Activated CD4-positive, alpha-beta T cell treated with anti-CD3 and anti-CD28 coated beads, Interleukin-2, Interleukin-6, amounts not matched to agents 100 ng/mL and 50 ng/mL, durations not matched to agents 16 hours and 8 hours (primary cell): ENCODE measurements at regions not wholly inside any gene's neighbourhood (a gene's known extent, or its start where the extent isn't known, plus 50 kb on each side); places are given as distances from the start of the nearest gene placed in this dataset.
"Not testable (repeated sequence)": the region's sequence is repeated elsewhere in the genome, so short reads cannot be mapped to it uniquely, and the experiment has no call there.

Experiments
- DNase-seq: peaks from one replicate; pipeline ENCODE4 v3.0.0-alpha.2; 2020

DNA sequence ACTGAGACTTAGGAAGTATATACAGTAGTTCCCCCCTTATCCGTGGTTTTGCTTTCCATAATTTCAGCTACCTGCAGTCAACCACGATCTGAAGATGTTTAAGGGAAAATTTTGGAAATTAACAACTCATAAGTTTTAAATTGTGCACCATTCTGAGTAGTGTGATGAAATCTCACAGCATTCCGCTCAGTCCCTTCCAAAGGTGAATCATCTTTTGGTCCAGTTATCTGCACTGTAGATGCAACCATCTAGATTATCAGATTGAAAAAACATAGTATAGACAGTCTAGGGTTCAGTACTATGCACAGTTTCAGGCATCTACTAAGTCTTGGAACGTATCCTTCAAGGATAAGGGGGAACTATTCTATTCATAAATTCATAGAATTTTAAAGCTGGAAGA is 109.0 kb downstream of the ANXA3 start:
- DNase-seq = no peak

DNA sequence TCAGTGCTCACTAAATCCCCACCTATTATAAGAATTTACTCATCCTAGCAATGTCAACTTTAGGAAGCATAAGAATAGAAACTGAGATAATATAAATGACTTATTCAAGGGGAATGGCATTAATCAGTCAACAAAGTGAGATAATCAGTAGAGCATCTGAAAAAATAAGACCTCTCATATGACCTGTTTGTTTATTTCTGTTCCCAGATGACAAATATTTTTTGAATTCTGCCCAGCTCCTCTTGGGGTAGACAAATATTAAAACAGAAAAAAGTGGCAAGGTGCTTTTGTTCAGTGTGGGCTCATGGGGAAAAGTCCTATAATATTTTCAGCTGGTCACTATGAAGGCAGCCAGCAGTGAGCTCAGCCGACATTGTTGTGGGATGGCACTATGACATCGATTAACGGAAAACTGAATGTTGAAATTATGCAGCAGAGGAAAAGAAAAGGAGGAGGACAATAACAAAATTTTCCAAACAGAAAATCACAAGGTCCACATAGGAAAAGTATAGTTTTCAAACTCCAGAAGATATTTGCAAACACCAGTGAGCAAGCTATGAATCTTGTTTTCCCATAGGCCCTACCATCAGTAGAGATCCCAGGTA is 109.6 kb downstream of the ANXA3 start:
- no peak for DNase-seq

DNA sequence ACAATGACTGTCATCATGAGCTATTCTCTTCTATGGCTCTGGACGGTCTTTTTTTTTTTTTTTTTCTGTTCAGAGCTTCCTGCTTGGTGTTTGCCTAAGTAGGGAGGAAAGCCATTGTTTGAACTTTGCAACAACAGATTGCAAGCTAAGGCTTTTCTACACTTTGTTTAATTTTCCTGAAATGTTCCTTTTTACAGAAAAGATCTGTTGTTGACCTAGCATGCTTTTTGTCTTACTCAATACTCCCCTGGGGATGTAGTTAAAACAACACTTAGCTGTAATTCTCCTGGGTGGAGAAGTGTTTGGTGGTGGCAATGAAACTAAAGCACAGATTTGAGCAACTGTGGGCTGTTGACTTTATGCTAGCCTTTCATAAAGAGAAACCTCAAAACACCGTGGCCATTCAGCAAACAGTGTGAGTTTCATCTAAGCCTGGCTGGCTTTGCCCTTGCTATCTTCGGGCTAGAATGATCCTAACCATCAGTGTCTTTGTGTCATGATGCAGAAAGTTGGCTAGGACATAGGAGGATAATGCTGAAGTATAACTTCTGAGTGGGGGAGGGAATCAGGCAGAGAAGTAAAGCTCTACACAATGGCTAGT is 110.5 kb downstream of the ANXA3 start:
- DNase-seq = peak; percentile 65

DNA sequence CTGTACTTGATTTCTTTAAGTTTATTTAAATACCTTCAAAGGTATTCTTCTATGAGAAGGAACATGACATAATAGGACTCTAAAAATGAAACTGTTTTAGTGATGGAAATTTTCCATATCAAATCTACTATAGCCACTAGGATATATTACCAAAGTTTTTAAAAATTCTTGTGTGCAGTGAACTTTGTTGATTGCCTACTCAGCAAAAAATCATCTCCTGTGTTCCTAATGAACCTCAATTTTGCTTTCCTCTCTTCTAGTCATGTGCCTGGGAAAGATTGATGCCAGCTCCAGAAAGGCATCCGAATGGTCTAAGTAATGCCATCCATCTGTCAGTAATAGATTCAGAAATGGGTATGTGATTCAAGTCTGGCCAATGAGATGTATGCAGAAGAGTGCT is 111.1 kb downstream of the ANXA3 start:
- no peak for DNase-seq

DNA sequence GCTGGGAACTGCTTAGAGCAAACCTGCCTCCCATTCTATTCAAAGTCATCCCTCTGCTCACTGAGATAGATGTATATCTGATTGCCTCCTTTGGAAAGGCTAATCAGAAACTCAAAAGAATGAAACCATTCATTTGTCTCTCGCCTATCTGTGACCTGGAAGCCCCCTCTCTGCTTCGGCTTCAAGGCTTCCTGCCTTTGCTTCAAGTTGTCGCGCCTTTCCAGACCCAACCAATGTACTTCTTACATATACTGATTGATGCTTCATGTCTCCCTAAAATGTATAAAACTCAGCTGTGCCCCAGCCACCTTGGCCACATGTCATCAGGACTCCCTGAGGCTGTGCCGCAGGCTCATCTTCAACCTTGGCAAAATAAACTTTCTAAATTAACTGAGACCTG is 111.9 kb upstream of the BMP2K start:
- not testable (repeated sequence) for DNase-seq

DNA sequence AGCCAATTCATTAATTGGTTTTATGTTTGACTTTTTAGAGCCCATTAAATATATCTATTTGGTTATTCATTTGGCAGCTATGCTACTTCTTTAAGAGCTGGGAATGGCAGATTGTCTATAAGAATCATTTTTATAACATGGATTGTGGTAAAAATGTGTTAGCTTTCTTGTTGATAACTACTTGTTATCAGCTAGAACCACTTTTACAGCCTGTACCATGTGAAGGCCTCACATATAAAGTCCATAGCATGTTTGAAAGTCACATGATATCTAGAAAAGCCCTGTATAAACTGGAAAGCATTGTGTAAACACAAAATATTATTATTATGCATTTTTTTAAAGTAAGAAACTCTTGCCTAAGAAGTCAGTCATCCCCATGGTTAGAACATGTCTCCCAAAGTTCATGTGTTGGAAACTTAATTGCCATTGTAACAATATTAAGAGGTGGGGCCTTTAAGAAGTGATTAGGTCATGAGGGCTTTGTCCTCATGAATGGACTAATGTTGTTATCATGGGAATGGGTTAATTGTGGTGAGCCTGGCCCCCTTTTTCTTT is 110.9 kb upstream of the BMP2K start:
- no peak for DNase-seq

DNA sequence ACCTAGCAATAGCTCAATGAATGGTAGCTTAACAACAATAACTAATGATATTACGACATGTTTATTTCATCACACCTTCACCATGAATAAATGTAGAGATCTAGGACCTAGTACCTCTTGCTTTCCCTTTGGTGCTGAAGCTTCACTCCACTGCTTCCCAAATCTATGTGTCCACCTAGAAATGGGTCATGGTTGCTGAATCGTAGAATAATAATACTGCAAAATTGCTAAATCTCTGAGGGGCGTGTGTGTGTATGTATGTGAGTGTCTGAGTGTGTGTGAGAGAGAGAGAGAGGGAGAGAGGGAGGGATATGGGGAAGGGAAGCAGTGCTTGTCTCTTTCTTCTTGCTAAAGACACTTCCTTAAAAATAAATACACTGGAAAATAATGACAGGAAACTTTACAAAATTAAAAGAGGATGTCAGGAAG is 109.3 kb upstream of the BMP2K start:
- no peak for DNase-seq

DNA sequence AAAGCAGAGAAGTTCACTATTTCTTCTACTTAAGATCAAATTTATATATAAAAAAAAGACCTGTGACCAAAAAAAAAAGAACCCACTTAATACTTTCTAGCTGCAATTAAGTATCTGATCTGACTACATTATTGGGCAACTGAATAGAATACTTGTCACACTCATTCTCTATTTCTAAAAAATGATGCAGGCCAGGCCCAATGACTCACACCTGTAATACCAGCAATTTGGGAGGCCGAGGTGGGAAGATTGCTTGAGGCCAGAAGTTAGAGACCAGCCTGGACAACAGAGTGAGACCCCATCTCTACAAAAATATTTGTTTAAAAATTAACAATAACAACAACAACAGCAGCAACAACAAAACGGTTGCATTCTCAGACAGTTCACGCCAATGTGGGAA is 108.8 kb upstream of the BMP2K start:
- DNase-seq = peak; percentile 29

DNA sequence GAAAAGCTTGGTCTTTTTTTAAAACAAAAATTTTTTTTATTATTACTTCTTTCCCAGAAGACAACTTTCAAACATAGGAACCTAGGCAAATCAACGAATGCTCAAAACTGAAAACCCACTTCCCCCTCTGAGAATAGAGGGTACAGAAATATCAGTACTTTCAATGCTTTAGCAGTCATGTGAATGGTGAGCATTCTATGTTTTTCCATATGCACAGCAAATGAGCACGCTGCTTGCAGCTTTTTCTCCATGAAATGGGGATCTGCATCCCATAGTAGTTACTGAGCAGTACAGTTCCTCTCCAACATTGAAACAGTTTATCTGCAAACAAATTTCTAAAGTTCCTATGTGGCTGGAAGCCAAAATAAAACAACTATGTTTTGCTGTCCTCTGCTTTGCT is 108.4 kb upstream of the BMP2K start:
- peak; percentile 43 for DNase-seq

DNA sequence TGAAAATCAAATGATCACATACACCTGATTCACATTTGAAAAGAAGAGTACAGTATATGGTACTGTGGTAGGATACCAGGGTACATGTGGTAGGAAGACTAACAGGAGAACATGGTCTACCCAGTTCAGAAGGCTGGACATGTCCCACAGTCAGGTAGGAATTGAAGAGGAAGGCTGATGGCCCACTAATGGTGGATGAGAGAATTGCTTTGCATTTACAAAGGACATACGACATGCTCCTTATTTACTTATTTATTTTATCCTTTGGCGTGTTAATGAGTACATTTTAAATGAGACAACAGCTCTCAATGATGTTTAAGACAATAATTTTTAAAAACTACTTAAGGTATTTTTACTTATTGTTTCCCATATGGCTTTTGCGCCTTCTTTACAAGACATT is 106.7 kb upstream of the BMP2K start:
- no peak for DNase-seq

DNA sequence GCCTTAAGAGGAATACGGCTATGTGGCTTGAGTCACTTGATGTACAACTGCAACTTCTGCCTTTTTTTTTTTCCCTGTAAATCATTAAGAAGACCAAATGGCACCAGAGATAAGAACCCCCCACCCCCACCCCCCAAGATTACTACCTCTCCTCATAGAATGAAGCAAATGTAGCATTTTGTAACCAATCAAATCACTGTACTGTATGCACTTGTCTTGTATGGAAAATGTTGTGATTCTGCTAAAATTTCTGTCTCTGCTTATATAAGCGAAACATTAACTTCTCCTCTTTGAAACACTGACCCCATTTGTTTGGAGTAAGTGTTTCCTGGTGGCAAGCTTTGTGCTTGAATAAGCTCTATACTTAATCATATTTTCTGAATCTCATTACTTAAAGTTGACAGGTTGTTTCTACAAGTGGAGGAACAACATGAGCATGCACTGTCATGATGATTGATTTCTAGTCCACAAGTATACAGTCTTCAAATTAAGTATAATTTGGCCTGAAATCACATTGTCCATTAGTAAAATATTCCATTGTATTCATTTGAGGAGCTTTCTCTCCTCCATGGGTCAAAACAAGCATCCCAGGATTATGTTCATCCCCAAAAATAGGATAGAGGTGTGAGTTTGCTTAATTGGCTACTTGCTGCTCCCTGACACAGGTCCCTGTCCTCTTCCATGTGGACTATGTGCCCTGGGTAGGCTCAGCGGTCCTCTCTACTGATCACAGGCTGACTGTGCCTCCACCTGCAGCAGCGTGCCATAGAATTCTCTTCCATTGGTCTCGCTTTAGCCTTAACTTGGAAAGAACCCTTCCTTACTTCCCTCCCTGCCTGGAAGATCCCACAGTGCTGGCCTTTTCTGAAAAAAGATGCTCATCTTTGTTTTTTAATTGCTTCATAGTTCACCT is 104.0 kb upstream of the BMP2K start:
- DNase-seq = no peak

DNA sequence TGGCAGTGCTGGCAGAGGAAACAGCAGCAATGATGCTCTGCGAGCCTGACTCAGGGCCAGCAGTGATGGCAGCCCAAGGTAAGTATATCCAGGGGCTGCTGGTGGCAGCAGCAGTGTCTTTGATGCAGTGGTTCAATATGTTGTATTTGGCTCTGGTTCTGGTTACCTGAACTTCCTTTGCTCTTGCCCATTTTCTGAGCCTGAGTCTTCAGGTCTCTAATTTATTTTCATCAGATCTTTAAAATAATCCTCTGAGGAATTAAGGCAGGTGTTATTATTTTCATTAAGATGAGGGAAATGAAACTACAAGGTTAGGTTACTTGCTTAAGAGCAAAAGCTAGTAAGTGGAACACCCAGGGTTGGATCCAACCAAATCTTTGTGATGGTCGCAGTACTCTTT is 102.8 kb upstream of the BMP2K start:
- no peak for DNase-seq

DNA sequence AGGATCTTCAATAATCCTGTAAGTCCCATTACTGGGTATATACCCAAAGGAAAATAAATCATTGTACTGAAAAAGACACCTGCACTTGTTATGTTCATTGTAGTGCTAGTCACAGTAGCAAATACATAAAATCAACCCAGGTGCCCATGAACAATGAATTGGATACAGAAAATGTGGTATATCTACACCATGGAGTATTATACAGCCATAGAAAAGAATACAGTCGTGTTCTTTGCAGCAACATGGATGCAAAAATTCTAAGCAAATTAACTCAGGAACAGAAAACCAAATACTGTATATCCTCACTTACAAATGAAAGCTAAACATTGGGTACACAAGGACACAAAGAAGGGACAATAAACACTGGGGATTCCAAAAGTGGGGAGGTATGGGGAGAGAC is 100.8 kb upstream of the BMP2K start:
- no peak for DNase-seq

DNA sequence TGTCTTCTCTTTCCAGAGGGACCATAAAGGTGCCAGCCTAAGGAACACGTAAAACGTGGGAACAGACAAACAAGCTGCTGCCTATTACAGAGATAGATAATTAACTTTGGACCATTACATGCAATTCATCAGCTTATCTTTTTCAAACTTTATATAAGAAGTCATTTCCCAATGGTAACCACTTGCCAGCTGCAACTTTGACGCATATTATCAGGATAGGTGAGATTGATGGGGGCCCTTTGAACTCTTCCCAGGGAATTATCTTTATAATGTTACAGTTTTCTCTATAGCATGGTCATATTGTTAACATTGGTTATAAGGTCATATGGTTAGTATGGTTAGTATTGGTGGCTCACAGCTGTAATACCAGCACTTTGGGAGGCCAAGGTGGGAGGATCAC is 94.1 kb upstream of the BMP2K start:
- DNase-seq = no peak

DNA sequence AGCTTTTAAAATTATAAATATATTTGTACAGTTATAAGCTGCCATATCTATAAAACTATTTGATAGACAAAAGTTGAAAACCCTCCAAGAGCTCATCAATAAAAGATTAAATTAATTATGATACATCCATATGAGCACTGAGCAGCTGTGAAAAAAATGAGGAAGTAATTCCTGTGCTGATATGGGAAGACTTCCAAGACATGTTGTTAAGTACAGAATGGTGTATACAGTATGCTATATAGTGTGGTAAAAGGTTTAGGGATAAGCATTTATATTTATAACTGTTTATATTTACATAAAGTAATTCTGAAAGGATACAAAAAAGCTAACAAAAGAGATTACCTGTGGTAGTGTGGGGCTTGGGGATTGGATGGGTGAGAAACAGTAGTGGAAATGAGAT is 92.8 kb upstream of the BMP2K start:
- no peak for DNase-seq

DNA sequence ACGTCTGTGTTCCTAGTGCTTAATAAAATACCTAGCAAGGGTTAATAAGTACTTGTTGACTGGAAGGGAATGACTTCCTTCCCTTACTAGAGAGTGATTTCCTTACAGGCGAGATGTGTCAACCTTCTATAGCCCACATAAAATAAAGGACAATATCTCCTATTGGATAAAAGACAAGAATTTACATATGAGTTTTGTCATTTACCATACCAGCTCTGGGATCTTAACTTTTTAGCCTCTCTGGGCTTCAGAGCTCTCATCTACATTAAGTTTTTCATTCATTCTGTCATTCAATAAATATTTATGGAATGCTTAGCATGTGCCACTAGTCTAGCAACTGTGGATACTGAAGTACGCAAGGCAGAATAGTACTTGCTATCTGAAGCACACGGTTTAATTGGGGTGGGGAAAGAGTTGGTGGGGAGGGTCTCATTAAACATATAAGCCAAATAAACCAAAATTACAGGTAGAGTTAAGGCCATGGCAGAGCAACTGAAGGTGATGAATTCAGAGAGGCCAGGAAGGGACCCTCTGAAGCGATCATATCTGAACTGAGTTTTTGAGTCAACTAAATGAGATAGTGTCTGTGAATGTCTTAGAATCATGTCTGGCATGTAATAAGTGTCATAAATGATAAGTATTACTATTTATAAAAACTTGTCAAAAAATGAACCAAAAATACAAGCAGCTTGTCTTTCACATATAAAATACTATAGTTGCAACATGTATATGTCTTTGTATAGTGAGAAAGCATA is 91.6 kb upstream of the BMP2K start:
- DNase-seq = no peak

DNA sequence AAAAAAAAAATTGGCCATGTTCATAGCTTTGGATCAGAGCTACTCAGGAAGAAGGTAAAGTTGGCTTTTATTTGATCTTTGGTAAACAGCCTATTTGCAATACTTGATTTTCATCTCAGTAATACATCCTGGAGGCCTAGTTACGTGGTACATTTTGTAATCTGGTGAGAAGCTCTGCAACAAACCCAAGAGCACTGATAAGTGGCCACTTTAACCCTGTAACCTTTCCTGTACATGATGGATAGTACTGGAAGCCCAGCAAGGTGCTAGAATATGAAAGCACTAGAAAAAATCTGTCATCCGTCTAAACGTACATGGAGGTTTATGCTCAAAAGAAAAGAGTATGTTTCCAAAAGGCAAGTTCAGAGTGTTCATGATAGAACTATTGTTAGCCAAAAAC is 88.3 kb upstream of the BMP2K start:
- DNase-seq = no peak

DNA sequence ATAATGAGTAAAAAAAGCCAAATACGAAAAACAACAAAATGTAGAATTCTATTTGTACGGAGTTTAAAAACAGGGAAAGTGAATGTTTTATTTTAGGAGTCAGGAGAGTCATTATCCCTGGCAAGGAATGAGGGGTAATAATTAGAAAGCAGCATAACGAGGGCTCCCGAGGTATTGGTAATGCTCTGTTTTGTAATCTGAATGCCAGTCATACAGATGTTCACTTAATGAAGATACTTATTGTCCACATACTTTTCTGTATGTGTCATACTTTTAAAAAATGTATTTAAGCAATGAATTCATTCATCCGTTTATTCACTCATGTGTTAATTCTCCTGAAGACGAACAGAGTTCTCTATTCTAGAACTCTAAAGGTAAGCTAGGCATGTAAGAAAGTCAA is 87.8 kb upstream of the BMP2K start:
- DNase-seq = no peak

DNA sequence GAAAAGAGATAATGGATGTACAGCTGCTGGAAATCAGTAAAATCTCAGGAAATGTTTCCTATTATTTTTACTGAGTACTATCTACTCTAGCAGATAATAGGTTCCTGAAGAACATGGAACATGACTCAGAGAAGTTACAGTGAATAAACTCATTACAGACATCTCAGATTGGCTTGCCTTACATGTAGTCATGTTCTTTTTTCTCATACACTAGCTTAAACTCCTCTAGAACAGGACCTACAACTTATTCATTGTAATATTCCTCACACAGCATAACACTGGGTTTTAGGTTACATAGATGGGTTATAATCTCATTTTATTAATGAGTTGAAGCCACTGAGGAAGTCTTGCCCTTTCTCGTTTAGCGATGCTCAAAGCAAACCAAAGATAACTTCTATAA is 86.9 kb upstream of the BMP2K start:
- no peak for DNase-seq

DNA sequence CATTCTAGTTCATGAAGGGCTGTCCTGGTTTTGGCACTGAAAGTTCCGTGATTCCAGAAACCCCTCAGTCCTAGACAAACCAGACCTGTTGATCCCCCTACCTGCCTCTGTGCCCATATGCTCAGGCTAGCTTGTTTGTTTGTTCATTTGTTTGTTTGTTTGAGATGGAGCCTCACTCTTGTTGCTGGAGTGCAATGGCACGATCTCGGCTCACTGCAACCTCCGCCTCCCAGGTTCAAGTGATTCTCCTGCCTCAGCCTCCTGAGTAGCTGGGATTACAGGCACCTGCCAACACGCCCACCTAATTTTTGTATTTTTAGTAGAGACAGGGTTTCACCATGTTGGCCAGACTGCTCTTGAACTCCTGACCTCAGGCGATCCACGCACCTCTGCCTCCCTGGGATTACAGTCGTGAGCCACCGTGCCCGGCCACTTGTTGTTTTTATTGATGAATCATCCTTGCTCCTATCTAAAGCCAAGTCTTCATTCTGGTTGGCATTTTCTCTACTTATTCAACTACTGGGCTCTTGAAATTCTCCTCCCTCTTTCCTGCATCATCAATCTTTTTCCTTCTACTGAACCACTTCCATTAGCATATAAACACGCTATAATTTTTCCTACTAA is 86.3 kb upstream of the BMP2K start:
- DNase-seq = no peak

DNA sequence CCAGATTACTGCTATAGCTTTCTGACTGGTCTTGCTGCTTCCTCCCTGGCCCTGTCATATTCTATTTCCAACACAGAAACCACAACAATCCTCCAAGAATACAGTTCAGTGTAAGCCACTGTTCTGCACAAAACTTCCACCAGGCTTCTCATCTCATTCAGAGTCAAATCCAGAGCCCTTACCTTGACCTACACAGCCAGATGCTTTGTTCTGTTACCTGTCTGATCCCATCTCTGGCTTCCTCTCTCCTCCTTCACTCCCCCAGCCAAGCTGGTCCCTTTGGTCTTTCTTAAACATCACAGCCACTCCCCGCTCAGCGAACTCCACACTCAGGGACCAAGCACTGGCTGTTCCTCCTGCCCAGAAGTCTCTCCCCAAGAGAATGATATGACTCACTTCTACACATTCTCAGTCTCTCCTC is 84.8 kb upstream of the BMP2K start:
- no peak for DNase-seq

DNA sequence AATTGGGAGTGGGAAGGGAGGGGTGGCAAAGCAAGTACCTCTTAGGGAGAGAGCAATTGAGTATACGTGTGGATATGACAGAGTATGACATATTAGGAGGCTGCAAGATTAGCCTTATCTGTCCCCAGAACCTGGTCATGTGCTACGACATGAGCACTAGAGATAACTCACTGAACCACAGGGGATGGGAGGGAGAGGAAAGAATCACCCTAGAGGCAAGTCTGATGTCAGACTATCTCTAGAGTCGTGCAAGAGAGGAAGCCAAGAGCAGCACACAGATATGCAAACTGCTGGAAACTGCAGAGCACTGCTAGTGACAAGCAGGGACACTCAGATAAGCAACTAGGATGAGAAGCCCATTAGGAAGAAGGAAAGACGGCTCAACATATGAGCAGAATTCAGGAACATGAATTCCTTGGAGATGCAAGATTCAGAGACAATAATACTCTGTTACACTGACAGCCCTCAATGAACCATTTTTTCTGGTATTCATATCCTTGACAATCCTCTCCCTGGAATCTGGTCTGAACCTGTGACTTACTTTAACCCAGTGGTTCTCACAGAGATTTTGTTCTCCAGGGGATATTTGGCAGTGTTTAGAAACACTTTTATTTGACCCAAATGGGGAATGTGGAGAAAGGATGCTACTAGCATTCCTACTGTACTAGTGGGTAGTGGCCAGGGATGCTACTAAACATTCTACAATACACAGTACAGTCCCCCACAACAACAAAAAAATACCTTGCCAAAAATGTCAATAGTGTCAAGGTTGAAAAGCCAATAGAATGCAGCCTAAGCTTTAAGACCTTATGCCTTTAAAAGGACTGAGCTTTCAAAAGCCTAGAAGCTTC is 84.0 kb upstream of the BMP2K start:
- peak; percentile 6 for DNase-seq
